ENCODE measurements at regions not wholly inside any gene's neighbourhood (a gene's known extent, or its start where the extent isn't known, plus 50 kb on each side); places are given as distances from the start of the nearest gene placed in this dataset.
"Not testable (repeated sequence)": the region's sequence is repeated elsewhere in the genome, so short reads cannot be mapped to it uniquely, and the experiment has no call there.

- no peak for DNase-seq (ENCODE audit: low spot score)
Observed at GRCh38 chr3:66931291-66931690, 66.8 kb upstream of the KBTBD8 start.

- DNase-seq (ENCODE audit: low spot score) = no peak
Observed at GRCh38 chr3:66931699-66932098, 66.4 kb upstream of the KBTBD8 start.

- no peak for DNase-seq (ENCODE audit: low spot score)
Observed at GRCh38 chr3:66933233-66933632, 64.9 kb upstream of the KBTBD8 start.

GRCh38 chr3:66934041-66934440 lies 64.1 kb upstream of the KBTBD8 start:
- DNase-seq (ENCODE audit: low spot score) = no peak

GRCh38 chr3:66934725-66935124 lies 63.4 kb upstream of the KBTBD8 start:
- no peak for DNase-seq (ENCODE audit: low spot score)

DNA sequence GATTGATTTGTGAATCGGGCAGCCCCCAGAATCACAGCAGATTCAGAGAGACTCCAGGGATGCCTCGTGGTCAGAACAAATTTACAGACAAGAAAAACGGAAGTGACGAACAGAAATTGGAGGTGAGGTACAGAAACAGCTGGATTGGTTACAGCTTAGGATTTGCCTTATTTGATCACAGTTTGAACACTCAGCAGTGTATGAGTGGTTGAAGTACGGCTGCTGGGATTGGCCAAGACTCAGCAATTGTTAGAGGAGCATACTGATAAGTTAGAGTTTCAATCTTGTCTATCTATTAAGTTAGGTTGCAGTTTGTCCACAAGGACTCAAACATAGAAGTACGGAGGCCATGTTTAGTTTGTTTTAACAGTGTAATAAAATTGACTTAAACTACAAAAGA lies 61.1 kb upstream of the KBTBD8 start:
- DNase-seq (ENCODE audit: low spot score) = not testable (repeated sequence)

GRCh38 chr3:66938338-66938963 lies 59.7 kb upstream of the KBTBD8 start:
- DNase-seq (ENCODE audit: low spot score) = peak; percentile 84

DNA sequence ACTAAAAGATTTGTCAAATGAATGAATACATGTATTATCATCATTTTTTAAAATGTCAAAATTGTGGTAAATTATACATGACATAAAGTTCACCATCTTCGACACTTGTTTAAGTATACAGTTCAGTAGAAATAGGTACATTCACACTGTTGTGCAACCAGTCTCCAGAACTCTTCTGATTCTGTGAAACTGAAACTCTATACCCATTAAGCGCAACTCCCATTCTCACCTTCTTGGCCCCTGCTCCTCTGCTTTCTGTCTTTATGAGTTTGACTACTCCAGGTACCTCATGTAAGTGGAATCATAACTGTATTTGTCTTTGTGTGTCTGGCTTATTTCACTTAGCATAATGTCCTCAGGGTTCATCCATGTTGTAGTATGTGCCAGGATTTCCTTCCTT lies 50.1 kb upstream of the KBTBD8 start:
- no peak for DNase-seq (ENCODE audit: low spot score)
